ENCODE measurements at regions not wholly inside any gene's neighbourhood (a gene's known extent, or its start where the extent isn't known, plus 50 kb on each side); places are given as distances from the start of the nearest gene placed in this dataset.

- no peak for DNase-seq (ENCODE audit: low read depth)
Measured at GRCh38 chr10:3898821-3899220, 113.8 kb upstream of the KLF6 start.

- no peak for DNase-seq (ENCODE audit: low read depth)
Measured at GRCh38 chr10:3897156-3897555, 112.1 kb upstream of the KLF6 start.

- no peak for DNase-seq (ENCODE audit: low read depth)
Measured at GRCh38 chr10:3896161-3896560, 111.2 kb upstream of the KLF6 start.

GRCh38 chr10:3895045-3895631 lies 110.1 kb upstream of the KLF6 start:
- no peak for DNase-seq (ENCODE audit: low read depth)

GRCh38 chr10:3893901-3894563 lies 109.0 kb upstream of the KLF6 start:
- no peak for DNase-seq (ENCODE audit: low read depth)

GRCh38 chr10:3892440-3893425 lies 107.7 kb upstream of the KLF6 start:
- DNase-seq (ENCODE audit: low read depth): no peak

GRCh38 chr10:3891396-3891795 lies 106.4 kb upstream of the KLF6 start:
- DNase-seq (ENCODE audit: low read depth): no peak

GRCh38 chr10:3890602-3891352 lies 105.8 kb upstream of the KLF6 start:
- no peak for DNase-seq (ENCODE audit: low read depth)

GRCh38 chr10:3889961-3890522 lies 105.0 kb upstream of the KLF6 start:
- no peak for DNase-seq (ENCODE audit: low read depth)

GRCh38 chr10:3887885-3888476 lies 103.0 kb upstream of the KLF6 start:
- DNase-seq (ENCODE audit: low read depth): peak; percentile 47

GRCh38 chr10:3887404-3887803 lies 102.4 kb upstream of the KLF6 start:
- DNase-seq (ENCODE audit: low read depth): no peak

- no peak for DNase-seq (ENCODE audit: low read depth)
Measured at GRCh38 chr10:3886641-3887251, 101.7 kb upstream of the KLF6 start.

GRCh38 chr10:3886191-3886590 lies 101.2 kb upstream of the KLF6 start:
- DNase-seq (ENCODE audit: low read depth): no peak

GRCh38 chr10:3882855-3883254 lies 97.8 kb upstream of the KLF6 start:
- no peak for DNase-seq (ENCODE audit: low read depth)

GRCh38 chr10:3881622-3882021 lies 96.6 kb upstream of the KLF6 start:
- DNase-seq (ENCODE audit: low read depth): no peak

GRCh38 chr10:3879073-3879472 lies 94.1 kb upstream of the KLF6 start:
- DNase-seq (ENCODE audit: low read depth): no peak

GRCh38 chr10:3877211-3878000 lies 92.4 kb upstream of the KLF6 start:
- DNase-seq (ENCODE audit: low read depth): no peak

GRCh38 chr10:3876350-3876962 lies 91.4 kb upstream of the KLF6 start:
- DNase-seq (ENCODE audit: low read depth): no peak

- no peak for DNase-seq (ENCODE audit: low read depth)
Measured at GRCh38 chr10:3875842-3876235, 90.8 kb upstream of the KLF6 start.

Measured in activated T-helper 1 cell treated with Interleukin-2 at 50 U/mL for 16 hours (primary cell).